Activated CD8-positive, alpha-beta T cell treated with anti-CD3 and anti-CD28 coated beads for 36 hours (primary cell): ENCODE measurements at regions not wholly inside any gene's neighbourhood (a gene's known extent, or its start where the extent isn't known, plus 50 kb on each side); places are given as distances from the start of the nearest gene placed in this dataset.

Experiments used
- ATAC-seq: fragments of 200-7000 bp; cut with Tn5 transposase; one replicate; pipeline ENCODE4 v1.10.0; 2021; ENCODE audit warnings: mild to moderate bottlenecking, moderate library complexity
- CTCF ChIA-PET: fragments of 350-600 bp; sonication (Branson Sonifier 250); formaldehyde crosslinking; loops from one replicate; lab custom pipeline; 2021; ENCODE audit warnings: antibody characterized with exemption; lab: Charles Lee
- POLR2A ChIA-PET: fragments of 350-600 bp; sonication (Branson Sonifier 250); formaldehyde crosslinking; loops from one replicate; lab custom pipeline; 2021; ENCODE audit warnings: antibody characterized with exemption; lab: Charles Lee
- DNase-seq: peaks from one replicate; pipeline ENCODE4 v3.0.0-alpha.2; 2020
- H3K27ac Mint-ChIP-seq: one replicate; pipeline ENCODE4 v1.8.0; 2021; ENCODE audit warnings: mild to moderate bottlenecking, mixed read lengths
- H3K27me3 Mint-ChIP-seq: one replicate; pipeline ENCODE4 v1.8.0; 2021; ENCODE audit warnings: mixed read lengths
- H3K36me3 Mint-ChIP-seq: one replicate; pipeline ENCODE4 v1.8.0; 2021; ENCODE audit warnings: low read depth, mixed read lengths
- H3K4me1 Mint-ChIP-seq: one replicate; pipeline ENCODE4 v1.8.0; 2021; ENCODE audit warnings: low read depth, mixed read lengths
- H3K4me3 Mint-ChIP-seq: one replicate; pipeline ENCODE4 v1.8.0; 2021; ENCODE audit warnings: mild to moderate bottlenecking, moderate library complexity, mixed read lengths
- H3K9me3 Mint-ChIP-seq: one replicate; pipeline ENCODE4 v1.8.0; 2021; ENCODE audit warnings: mixed read lengths
- CTCF ChIP-seq: fragments of 200-600 bp; IDR thresholded peaks from one replicate; pipeline ENCODE4 v1.8.0; 2022; ENCODE audit warnings: antibody characterized with exemption, mild to moderate bottlenecking
- intact Hi-C: fragments of 100-400 bp; cut with micrococcal nuclease; formaldehyde crosslinking; loops from one replicate; pipeline ENCODE4 v1.10.0; 2022

GRCh38 chr14:21937996-21938395, 264.4 kb upstream of the OR4E1 start:
- Mint-ChIP-seq H3K9me3 (no peaks in the 10 kb centered on the region), H3K27me3 (no peaks in the 10 kb centered on the region), H3K4me1 (peaks cover 22% of the 10 kb centered on the region), H3K4me3 (no peak overlapping the region), H3K36me3 (no peaks in the 10 kb centered on the region), H3K27ac (no peak overlapping the region)
- ChIA-PET POLR2A (no interaction called here), CTCF (interaction anchor here (1.3 kb wide), 1 partner anchor 44 kb away, joined by 3 read pairs; no protein-coding TSS in a partner anchor)
- intact Hi-C loops, result no loop called here
- ATAC-seq (no peak), DNase-seq (no peak)
- TF ChIP-seq CTCF, result no peak

- H3K36me3 Mint-ChIP-seq, result no peaks in the 10 kb centered on the region
- ATAC-seq, result no peak
- peaks cover 9% of the 10 kb centered on the region for H3K4me1 Mint-ChIP-seq
- no peak overlapping the region for H3K27ac Mint-ChIP-seq
- CTCF ChIA-PET, result interaction anchor here (0.6 to 2.4 kb wide), 10 partner anchors 10 to 57 kb away, joined by 3 to 28 read pairs (median 5); no protein-coding TSS in a partner anchor
- peak; percentile 26 for TF ChIP-seq CTCF
- POLR2A ChIA-PET, result no interaction called here
- no peaks in the 10 kb centered on the region for H3K27me3 Mint-ChIP-seq
- no peaks in the 10 kb centered on the region for H3K9me3 Mint-ChIP-seq
- intact Hi-C loops, result no loop called here
- no peak overlapping the region for H3K4me3 Mint-ChIP-seq
- DNase-seq, result no peak
These were observed 260.1 kb upstream of the OR4E1 start for GRCh38 chr14:21933681-21934080.

- Mint-ChIP-seq H3K27me3 (no peaks in the 10 kb centered on the region), H3K9me3 (peaks cover 11% of the 10 kb centered on the region), H3K4me3 (peak overlapping the region; percentile 36), H3K27ac (peak overlapping the region; percentile 94), H3K36me3 (peaks cover 21% of the 10 kb centered on the region), H3K4me1 (peaks cover 44% of the 10 kb centered on the region)
- intact Hi-C loops, result no loop called here
- TF ChIP-seq CTCF, result no peak
- ChIA-PET POLR2A (interaction anchor here (1.5 kb wide), 1 partner anchor 631 kb away, joined by 4 read pairs; no protein-coding TSS in a partner anchor), CTCF (interaction anchor here (1.4 kb wide), 1 partner anchor 15 kb away, joined by 4 read pairs; no protein-coding TSS in a partner anchor)
- peak; percentile 78 for DNase-seq
- peak; percentile 80 for ATAC-seq
These were observed 250.9 kb upstream of the OR4E1 start for GRCh38 chr14:21924479-21924878.

- intact Hi-C loops, result no loop called here
- Mint-ChIP-seq H3K4me3 (peak overlapping the region; percentile 36), H3K27ac (peak overlapping the region; percentile 94), H3K9me3 (peaks cover 11% of the 10 kb centered on the region), H3K36me3 (peaks cover 24% of the 10 kb centered on the region), H3K4me1 (peaks cover 43% of the 10 kb centered on the region), H3K27me3 (no peaks in the 10 kb centered on the region)
- DNase-seq, result peak; percentile 53
- ChIA-PET POLR2A (no interaction called here), CTCF (interaction anchor here (0.7 to 6.5 kb wide), 7 partner anchors 9 to 646 kb away, joined by 3 to 42 read pairs (median 4); no protein-coding TSS in a partner anchor)
- no peak for TF ChIP-seq CTCF
- peak; percentile 82 for ATAC-seq
These were observed 250.2 kb upstream of the OR4E1 start for GRCh38 chr14:21923820-21924219.

- no peak for ATAC-seq
- Mint-ChIP-seq H3K27me3 (no peaks in the 10 kb centered on the region), H3K4me1 (peaks cover 60% of the 10 kb centered on the region), H3K4me3 (peak overlapping the region; percentile 36), H3K9me3 (peaks cover 11% of the 10 kb centered on the region), H3K36me3 (peaks cover 24% of the 10 kb centered on the region), H3K27ac (peak overlapping the region; percentile 84)
- CTCF ChIA-PET, result interaction anchor here (0.7 to 6.5 kb wide), 15 partner anchors 8 to 648 kb away, joined by 3 to 42 read pairs (median 5); no protein-coding TSS in a partner anchor
- DNase-seq, result no peak
- POLR2A ChIA-PET, result interaction anchor here (0.6 to 1.8 kb wide), 5 partner anchors 18 to 667 kb away, joined by 3 to 4 read pairs (median 4); partner anchors contain the start of gene DAD1
- intact Hi-C loops, result no loop called here
- no peak for TF ChIP-seq CTCF
These were observed 247.8 kb upstream of the OR4E1 start for GRCh38 chr14:21921453-21921852.
